OCI-LY3 (cell line): ENCODE measurements at regions not wholly inside any gene's neighbourhood (a gene's known extent, or its start where the extent isn't known, plus 50 kb on each side); places are given as distances from the start of the nearest gene placed in this dataset.

Experiments
- H2AFZ ChIP-seq: fragments of 200-600, 300-600 bp; shearing (Covaris generic); 2 replicates; pipeline ENCODE4 v1.6.0; 2014; ENCODE audit warnings: antibody characterized with exemption, low read depth, low read length
- H3K27ac ChIP-seq: fragments of 200-600, 300-600 bp; sonication (generic); 2 replicates; pipeline ENCODE4 v1.5.1; 2014; ENCODE audit warnings: mild to moderate bottlenecking, low read length, moderate library complexity, mixed read lengths
- H3K27me3 ChIP-seq: fragments of 200-600, 300-600 bp; sonication (generic); 2 replicates; pipeline ENCODE4 v1.6.1; 2014; ENCODE audit warnings: low read depth, low read length, mixed read lengths
- H3K36me3 ChIP-seq: fragments of 200-600, 300-600 bp; sonication (generic); replicated peaks from 2 replicates; pipeline ENCODE3; 2014; ENCODE audit warnings: low read depth, low read length, mixed read lengths
- H3K4me1 ChIP-seq: fragments of 300-600, 200-600 bp; sonication (generic); 2 replicates; pipeline ENCODE4 v1.6.1; 2014; ENCODE audit warnings: low read length, mixed read lengths
- H3K4me2 ChIP-seq: fragments of 200-600, 300-600 bp; sonication (generic); 2 replicates; pipeline ENCODE4 v1.6.1; 2014; ENCODE audit warnings: low read length, mixed read lengths
- H3K4me3 ChIP-seq: fragments of 300-600, 200-600 bp; sonication (generic); 2 replicates; pipeline ENCODE4 v1.5.1; 2014; ENCODE audit warnings: antibody characterized with exemption, mild to moderate bottlenecking, low read length, moderate library complexity
- H3K79me2 ChIP-seq: fragments of 300-600, 200-600 bp; shearing (Covaris generic); 2 replicates; pipeline ENCODE4 v1.6.1; 2014; ENCODE audit warnings: mild to moderate bottlenecking, low read length, mixed read lengths
- H3K9ac ChIP-seq: fragments of 300-600, 200-600 bp; shearing (Covaris generic); 2 replicates; pipeline ENCODE4 v1.6.0; 2014; ENCODE audit warnings: mild to moderate bottlenecking, low read length, moderate library complexity
- H3K9me3 ChIP-seq: fragments of 200-600, 300-600 bp; shearing (Covaris generic); 2 replicates; pipeline ENCODE4 v1.6.1; 2014; ENCODE audit warnings: low read length, mixed read lengths; ENCODE audit not compliant: insufficient read depth
- H4K20me1 ChIP-seq: fragments of 200-600, 300-600 bp; sonication (generic); 2 replicates; pipeline ENCODE4 v1.6.1; 2016; ENCODE audit warnings: low read length, mixed read lengths; ENCODE audit not compliant: insufficient read depth
- CTCF ChIP-seq: fragments of 200-600, 300-600 bp; sonication (generic); IDR thresholded peaks from 2 replicates; pipeline ENCODE4 v1.5.1; 2014; ENCODE audit warnings: antibody characterized with exemption, low read length, low read depth
- EZH2phosphoT487 ChIP-seq: fragments of 200-600 bp; shearing (Covaris generic); IDR thresholded peaks from 2 replicates; pipeline ENCODE4 v1.6.1; 2018; ENCODE audit warnings: antibody characterized with exemption, mixed run types, low read depth

- H3K4me1 ChIP-seq = no peaks in the 10 kb centered on the region
- H4K20me1 ChIP-seq = no peaks in the 10 kb centered on the region
- H2AFZ ChIP-seq = no peak overlapping the region
- no peak overlapping the region for H3K4me2 ChIP-seq
- no peaks in the 10 kb centered on the region for H3K9me3 ChIP-seq
- H3K27me3 ChIP-seq = no peaks in the 10 kb centered on the region
- no peaks in the 10 kb centered on the region for H3K36me3 ChIP-seq
- H3K4me3 ChIP-seq = no peak overlapping the region
- H3K27ac ChIP-seq = no peak overlapping the region
- no peaks in the 10 kb centered on the region for H3K79me2 ChIP-seq
- H3K9ac ChIP-seq = no peak overlapping the region
- TF ChIP-seq EZH2phosphoT487 = no peak
- no peak for TF ChIP-seq CTCF
Observed at GRCh38 chr5:25649628-25650265, 1005.0 kb upstream of the CDH10 start.

- no peak for TF ChIP-seq EZH2phosphoT487
- TF ChIP-seq CTCF = no peak
- no peaks in the 10 kb centered on the region for H3K79me2 ChIP-seq
- no peaks in the 10 kb centered on the region for H3K27me3 ChIP-seq
- no peaks in the 10 kb centered on the region for H3K9me3 ChIP-seq
- H3K4me3 ChIP-seq = no peak overlapping the region
- no peaks in the 10 kb centered on the region for H4K20me1 ChIP-seq
- no peak overlapping the region for H3K4me2 ChIP-seq
- no peaks in the 10 kb centered on the region for H3K36me3 ChIP-seq
- H2AFZ ChIP-seq = no peak overlapping the region
- H3K9ac ChIP-seq = no peak overlapping the region
- H3K27ac ChIP-seq = no peak overlapping the region
- H3K4me1 ChIP-seq = no peaks in the 10 kb centered on the region
Observed at GRCh38 chr5:25646421-25647341, 1001.9 kb upstream of the CDH10 start.

- H3K79me2 ChIP-seq = no peaks in the 10 kb centered on the region
- TF ChIP-seq CTCF = no peak
- no peak for TF ChIP-seq EZH2phosphoT487
Observed at GRCh38 chr5:25641124-25641523, 996.3 kb upstream of the CDH10 start.

GRCh38 chr5:25619273-25619672 is 974.5 kb upstream of the CDH10 start:
- Histone ChIP-seq H3K4me1 (no peaks in the 10 kb centered on the region), H3K27ac (no peak overlapping the region), H2AFZ (no peak overlapping the region), H3K36me3 (no peaks in the 10 kb centered on the region), H3K4me2 (no peak overlapping the region), H3K27me3 (no peaks in the 10 kb centered on the region), H3K9me3 (no peaks in the 10 kb centered on the region), H3K79me2 (no peaks in the 10 kb centered on the region), H3K9ac (no peak overlapping the region), H4K20me1 (no peaks in the 10 kb centered on the region), H3K4me3 (no peak overlapping the region)
- no peak for TF ChIP-seq EZH2phosphoT487
- no peak for TF ChIP-seq CTCF

More at GRCh38 chr5:25641124-25641523, 996.3 kb upstream of the CDH10 start:
- Histone ChIP-seq H3K9ac (no peak overlapping the region), H3K4me2 (no peak overlapping the region), H4K20me1 (no peaks in the 10 kb centered on the region), H3K27ac (no peak overlapping the region), H3K36me3 (no peaks in the 10 kb centered on the region), H3K27me3 (no peaks in the 10 kb centered on the region), H3K4me3 (no peak overlapping the region), H2AFZ (no peak overlapping the region), H3K9me3 (no peaks in the 10 kb centered on the region), H3K4me1 (no peaks in the 10 kb centered on the region)
